ENCODE measurements at regions not wholly inside any gene's neighbourhood (a gene's known extent, or its start where the extent isn't known, plus 50 kb on each side); places are given as distances from the start of the nearest gene placed in this dataset.

DNA sequence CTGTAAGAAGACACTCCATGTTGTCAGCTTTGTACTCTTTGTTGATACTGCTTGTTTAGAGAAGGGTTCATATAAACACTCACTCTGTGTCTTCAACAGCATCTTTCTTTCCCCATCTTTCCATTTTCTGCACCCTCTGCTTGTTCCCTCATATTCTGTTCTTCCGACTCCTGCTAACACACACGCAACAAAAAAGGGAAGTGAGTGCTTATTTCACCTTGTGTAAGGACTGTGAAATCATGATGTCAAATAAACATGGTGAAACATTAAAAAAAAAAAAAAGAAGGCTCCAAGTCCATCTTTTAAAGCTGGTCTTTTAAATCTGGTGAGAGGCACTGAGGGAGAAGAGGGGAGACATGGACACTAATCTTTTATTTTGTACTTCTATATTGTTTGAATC is 145.4 kb downstream of the RPAP3 start:
- no peak for DNase-seq (ENCODE audit: low spot score)

DNA sequence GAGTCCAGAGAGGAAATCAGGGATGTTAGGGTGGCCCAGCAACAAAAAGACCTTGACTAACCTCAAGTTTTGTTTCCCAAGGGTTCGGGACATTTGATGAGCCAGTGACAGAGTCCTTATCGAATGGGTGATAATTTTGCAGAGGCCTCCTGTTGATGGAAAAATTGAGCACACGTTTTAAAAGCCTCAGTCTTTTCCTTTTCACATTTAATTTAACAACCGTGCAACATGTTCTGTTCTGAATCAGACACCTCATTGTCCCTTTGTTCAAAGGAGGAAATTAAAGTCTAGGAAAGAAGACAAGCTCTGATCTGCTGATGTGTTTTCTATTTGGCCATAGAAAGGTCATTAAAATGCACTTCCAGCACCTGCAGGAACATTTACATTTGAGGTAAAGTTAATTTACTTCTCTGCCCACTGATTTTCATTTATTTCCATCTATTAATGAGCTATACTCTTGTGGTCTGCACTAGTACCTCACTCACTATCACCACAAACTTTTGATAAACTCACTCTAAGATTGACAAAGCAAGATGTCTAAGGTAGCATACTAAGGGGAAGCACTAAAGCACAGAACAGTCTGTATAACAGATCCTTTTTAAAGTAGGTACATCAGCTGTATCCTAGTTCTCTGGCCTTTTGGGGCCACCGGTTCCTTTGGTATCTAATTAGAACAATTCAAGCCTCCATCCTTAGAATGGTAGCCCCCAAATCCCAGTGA is 147.0 kb downstream of the RPAP3 start:
- no peak for DNase-seq (ENCODE audit: low spot score)

DNA sequence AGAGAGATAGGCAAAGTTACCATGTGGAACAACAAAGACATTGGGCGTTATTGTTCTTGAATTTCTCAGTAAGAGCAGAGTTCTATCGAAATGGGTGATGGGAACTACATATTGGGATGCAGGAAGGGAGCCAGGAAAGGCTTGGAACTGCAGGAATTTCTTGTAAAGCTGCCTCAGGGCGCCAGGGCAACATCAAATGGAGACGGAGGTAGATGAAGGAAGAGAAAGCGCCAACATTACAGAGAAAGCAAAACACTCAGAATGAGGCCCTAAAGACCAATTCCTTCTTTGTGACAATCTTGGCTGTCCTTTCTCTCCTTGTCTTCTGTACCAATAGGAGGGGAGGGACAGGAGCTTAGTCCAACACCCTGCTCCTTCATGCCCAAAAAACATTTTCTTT is 148.4 kb downstream of the RPAP3 start:
- no peak for DNase-seq (ENCODE audit: low spot score)

DNA sequence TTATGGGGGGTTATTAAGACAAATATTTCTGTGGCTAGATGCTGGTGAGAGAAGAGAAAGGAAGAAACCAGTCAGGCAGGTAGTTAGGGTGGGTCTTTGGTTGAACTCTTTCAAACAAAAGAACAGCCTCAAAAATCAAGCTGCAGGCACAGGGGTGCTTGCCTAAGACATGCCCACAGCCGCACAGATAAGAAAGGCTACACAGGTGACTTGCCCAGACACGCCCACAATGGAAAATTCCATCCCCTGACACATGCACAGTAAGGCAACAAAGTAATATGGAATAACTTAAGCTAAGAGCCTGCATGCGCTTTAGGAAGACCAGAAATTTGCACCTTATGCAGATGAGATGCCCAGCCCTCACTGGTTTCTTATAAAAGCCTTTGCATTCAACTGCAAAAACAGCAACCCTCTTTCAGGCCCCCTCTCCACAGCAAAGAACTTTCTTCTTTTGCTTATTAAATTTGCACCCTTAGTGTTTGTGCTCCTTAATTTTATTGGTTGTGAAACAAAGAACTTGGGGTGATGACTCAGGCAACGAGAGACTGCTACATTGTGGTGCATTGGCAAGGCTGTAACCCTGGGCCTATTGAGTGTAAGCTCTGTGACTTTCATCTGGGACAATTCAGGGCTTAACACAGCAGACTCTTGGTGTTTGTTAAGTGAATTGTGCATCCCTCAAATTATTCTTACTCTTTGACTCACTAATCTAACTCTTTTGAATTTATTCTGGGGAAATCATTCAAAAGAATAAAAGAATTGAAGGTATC is 149.4 kb downstream of the RPAP3 start:
- no peak for DNase-seq (ENCODE audit: low spot score)

DNA sequence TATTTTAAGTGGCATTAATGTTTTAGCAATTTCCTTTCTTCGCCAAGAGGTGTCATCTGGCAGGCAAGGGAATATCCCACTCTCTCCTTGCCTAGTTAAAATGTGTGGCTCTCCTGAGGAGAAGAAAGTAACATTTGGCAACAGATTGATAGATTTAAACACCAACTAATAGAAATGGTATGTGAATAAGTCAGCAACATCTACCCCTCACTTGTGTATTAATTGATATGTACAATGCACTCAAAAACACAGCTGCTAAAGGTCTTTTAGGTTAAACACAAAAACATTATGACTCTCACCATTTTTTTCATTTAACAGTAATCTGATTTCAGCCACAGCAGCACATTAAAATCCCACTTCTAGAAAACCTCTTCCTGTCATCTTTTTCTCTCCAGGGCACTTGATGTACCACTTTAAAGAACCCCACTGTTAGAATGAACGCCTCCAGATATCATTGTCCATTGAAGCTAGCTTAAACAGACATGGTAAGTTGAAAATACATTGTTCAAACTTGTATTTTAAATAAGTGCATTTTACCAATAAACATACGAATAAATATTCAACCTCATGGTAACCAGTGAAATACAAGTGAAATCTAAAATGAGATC is 151.7 kb downstream of the RPAP3 start:
- DNase-seq (ENCODE audit: low spot score): no peak

DNA sequence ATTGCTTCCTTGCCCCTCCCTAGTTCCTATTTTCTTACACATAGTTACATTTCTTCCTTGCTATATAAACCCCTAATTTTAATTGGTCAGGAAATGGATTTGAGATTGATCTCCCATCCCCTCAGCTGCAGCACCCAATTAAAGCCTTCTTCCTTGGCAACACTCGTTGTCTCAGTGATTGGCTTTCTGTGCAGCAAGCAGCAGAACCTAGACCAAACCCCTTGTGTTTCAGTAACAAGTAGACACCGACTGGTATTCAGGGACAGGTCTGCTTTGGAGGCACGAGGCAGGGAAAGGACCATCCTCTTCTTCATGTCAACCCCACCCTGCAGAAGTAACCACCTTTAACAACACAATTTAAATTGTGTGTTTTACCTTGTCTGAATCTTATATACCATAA is 152.6 kb downstream of the RPAP3 start:
- no peak for DNase-seq (ENCODE audit: low spot score)

DNA sequence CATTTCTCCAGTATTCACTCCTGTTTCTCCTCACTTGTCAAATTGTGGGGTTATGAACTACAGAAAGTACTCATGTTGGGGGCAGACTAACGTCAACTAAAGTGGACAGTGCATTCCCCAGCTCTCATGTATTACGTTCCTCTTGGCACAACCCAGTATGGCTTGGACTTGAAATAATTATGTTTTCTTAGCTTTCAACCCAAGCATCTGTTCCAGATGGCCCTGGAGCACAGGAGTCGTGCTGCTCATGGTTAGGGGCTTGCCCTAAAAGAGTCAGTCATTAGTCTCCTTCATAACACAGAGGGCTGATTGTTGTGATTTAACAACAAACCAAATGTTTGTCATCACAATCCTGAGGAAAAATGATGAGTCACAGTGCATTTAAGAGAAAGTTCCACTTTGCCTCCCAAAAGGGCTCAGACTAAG is 154.4 kb downstream of the RPAP3 start:
- peak; percentile 65 for DNase-seq (ENCODE audit: low spot score)

DNA sequence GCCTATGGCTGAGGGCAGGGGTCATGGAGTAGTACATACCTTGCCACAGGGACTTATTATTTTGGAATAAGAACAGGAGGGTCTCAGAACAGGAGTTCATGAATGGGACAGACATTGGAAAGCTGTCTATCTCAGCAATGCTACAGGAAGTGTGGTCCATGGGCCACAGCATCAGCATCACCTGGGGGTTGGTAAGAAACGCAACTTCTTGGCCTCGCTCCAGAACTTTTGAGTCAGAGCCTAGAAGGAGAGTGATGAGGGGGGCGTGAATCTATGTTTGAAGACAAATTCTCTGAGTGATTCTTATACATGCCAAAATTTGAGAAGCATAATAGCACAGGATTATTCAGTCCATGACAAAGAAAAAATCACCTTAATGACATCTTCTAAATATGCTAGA is 156.6 kb downstream of the RPAP3 start:
- no peak for DNase-seq (ENCODE audit: low spot score)

DNA sequence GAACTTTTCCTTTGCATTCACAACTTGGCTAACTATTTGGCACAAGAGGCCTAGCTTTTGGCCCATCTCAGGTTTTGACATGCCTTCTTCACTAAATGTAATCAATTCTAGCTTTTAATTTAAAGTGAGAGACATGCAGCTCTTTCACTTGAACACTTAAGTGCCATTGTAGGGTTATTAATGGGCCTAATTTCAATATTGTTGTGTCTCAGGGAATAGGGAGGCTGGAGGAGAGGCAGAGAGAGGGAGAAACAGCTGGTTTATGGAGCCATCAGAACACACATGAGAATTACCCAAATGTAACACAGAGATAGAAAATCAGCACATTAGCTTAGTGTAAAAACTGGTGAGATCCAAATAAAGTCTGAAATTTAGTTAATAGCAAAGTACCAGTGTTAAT is 157.4 kb downstream of the RPAP3 start:
- no peak for DNase-seq (ENCODE audit: low spot score)

DNA sequence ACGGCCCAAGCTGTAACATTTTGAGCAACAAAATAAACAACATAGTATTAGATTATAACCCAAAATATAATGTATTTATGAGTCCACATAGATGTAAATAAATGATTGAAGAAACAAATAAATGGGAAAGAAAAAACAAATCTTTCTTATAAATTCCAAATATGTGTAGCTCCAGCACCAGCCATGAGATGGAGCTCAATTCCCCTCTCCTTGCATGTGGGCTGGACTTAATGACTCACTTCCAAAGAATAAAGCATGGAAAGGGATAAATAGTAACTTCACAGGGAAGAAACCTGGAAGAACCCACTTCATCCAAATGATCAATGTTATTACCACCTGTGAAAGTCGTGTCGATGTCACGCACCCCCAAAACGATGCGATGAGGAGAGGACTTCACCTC is 158.8 kb downstream of the RPAP3 start:
- DNase-seq (ENCODE audit: low spot score): peak; percentile 55

DNA sequence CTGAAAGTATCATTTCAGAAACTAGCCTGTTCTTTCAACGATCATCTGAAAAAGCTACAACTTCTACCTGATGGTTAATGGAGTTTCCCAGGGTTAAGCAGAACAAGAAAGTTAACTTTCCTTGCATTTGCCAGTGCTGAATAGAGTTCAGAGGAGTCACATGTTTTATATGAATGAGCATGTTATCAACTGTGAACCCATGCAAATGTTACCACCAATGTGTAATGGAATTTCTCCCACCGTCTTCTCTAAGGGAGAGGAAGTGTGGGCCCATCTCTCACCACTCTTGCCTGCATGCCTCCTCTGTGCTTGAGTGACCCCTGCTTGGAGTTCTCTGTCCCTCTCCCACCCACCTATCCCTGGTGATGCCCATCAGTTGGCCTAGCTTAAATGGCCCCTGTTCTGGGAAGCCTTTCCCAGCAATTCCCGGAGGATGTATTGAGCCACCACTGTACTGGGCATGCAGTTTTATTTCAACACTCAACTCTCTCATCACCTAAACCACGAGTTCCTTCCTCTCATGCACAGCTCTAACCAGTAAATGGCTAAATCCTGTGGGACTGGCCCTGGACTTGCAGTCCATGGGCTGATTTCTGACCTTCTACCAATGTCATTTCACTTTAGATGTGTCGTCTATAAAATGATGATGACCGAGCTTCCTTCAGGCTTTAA is 159.8 kb downstream of the RPAP3 start:
- DNase-seq (ENCODE audit: low spot score): no peak

DNA sequence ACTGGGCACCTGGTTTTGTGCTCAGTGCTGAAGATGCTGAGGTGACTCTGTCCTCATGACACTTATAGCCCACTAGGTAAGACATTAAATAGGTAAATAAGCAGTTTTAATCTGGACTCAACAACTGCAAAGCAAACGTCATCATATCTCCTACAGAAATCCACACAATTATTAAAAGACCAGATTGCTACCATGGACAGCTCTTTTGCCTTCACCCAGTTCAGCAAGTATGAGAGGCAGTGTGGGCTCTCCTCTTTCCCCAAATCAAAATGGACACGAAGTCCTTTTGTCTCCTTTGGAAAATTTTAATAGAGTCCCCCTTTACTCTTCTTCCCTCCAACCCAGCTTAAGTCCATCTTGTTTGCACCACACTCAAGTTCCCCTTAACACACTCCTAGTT is 171.1 kb downstream of the RPAP3 start:
- no peak for DNase-seq (ENCODE audit: low spot score)

DNA sequence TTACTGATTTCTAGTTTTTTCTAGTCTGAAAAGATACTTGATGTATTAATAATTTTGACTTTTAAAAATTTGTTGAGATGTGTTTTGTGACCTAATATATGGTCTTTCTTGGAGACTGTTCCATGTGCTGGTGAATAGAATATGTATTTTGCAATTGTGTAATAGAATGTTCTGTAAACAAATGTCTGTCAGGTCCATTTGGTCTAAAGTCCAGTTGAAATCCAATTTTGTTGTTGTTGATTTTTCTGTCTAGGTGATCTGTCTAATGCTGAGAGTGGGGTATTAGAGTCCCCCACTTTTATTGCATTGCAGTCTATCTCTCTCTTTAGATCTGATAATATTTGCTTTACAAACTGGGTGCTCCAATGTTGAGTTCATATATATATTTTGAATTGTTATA is 175.8 kb downstream of the RPAP3 start:
- no peak for DNase-seq (ENCODE audit: low spot score)

DNA sequence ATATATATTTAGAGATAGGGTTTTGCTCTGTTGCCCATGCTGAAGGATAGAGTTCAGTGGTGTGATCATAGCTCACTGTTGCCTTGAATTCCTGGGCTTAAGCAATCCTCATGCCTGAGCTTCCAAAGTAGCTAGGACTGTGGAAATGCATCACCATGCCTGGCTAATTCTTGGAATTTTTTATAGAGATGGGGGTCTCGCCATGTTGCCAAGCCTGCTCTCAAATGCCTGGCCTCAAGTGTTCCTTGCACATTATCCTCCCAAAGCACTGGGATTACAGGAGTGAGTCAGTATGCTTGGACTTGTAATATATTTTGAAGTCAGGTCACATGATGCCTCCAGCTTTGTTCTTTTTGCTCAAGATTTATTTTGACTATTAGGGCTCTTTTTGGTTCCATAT is 178.0 kb downstream of the RPAP3 start:
- DNase-seq (ENCODE audit: low spot score): no peak

DNA sequence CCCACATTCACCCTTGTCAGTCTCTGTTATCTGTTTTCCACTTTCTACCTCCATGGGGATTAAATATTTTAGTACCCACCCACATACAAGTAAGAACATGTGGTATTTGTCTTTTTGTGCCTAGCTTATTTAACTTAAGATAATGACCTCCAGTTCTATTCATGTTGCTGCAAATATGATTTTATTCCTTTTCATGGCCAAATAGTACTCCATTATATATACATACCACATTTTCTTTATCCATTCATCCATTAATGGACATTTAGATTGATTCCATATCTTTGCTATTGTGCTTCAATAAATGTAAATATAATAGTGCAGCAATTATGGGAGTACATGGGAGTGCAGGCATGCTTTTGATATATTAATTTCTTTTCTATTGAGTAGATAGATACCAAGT is 185.8 kb downstream of the RPAP3 start:
- no peak for DNase-seq (ENCODE audit: low spot score)

DNA sequence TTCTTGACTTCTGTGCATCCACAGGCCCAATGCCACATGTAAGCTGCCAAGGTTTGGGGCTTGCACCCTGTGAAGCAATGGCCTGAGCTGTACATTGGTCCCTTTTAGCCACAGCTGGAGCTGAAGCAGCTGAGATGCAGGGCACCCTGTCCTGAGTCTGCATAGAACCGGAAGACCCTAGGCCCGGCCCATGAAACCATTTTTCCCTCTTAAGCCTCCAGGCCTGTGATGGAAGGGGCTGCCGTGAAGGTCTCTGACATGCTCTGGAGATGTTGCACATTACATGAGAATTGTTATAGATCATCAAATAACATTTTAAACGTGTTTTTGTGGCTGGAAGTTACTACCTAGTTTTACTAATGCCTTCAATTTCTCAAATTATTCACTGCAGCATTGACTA is 188.7 kb downstream of the RPAP3 start:
- no peak for DNase-seq (ENCODE audit: low spot score)

DNA sequence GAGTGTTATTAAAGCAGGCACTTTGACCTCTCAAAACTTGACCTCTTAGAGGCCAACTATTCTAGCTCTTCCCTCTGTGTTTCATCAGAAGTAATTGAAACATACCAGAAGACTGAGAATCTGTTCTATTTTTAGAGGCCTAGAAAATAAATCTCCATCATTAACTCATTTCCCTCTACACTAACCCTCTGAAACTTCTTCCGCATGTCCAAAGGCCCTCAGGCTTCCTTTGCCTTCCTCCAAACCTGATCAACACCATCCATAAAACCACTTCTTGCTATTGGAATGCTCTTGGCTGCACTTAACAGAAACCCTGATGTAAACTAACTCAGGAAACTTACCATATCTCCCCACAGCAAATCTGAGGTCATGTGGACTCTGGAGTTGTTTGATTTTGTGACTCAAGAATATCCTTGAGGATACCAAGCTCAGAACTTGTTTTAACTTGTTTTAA is 196.4 kb downstream of the RPAP3 start:
- peak; percentile 10 for DNase-seq (ENCODE audit: low spot score)

DNA sequence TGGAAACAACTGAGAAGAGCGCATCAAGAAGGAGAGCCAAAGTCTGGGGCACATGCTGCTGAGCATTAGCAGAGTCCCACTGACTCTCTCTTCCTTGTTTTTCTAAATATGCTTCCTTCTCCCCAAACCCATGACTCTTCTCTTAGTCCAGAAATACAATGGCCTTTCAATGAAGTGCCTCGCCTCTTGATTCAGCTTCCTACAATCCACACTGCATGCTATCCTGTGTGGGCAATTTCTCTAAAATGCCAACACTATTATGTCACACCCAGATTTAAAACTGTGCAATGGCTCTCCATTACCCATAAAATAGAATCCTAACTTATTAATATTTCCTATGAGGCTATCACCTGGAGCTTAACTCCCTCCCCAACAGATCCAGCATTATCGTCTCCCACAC is 198.6 kb downstream of the RPAP3 start:
- no peak for DNase-seq (ENCODE audit: low spot score)

DNA sequence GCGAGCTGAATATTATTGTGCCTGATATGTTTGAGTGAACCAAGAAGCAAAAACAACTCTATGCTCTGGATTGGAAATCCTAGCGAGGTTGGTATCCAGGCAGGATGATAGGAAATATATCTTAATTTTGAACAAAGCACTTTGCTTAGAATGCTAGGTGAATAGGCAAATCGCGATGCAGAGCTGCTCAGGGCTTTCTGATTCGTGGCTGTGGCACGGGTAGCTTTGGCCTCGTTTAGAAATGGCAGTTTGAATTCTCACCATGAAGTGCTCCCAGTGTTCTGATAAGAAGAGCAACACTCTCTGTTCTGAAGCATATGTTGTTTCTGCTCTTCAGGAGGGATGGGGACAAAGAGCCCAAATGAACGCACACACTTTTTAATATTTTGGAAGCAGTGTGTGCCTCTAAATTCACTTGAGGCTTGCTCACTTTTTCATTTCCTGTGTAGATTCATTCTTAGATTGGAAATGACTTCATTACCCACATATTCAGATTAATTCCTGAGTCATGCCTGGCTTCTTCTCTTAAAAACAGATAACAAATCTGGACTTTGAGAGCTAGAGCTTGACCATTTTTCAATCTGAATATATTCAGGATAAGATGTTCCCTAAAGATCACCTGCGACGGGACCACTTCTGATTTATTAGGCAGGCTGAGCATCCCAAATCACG is 200.9 kb downstream of the RPAP3 start:
- DNase-seq (ENCODE audit: low spot score): peak; percentile 10

DNA sequence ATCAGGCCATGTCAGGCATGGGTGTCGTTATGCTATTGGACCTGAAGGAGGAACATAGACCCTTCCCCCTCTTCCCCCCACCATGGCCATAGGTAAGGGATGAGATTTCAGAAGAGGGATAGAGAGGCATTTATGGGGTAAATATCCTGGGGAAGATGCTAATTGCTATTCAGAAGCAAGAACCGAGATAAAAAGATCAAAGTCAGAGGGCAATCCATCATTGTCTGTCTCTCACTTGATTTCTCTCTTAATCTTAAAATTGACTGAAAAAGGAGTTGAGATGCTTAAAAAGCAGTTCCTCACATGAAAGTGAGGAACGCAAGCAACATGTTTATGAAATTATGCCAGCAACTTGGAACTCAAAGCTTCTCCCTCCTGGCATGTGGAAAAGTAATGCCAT is 212.0 kb downstream of the RPAP3 start:
- DNase-seq (ENCODE audit: low spot score): no peak

DNA sequence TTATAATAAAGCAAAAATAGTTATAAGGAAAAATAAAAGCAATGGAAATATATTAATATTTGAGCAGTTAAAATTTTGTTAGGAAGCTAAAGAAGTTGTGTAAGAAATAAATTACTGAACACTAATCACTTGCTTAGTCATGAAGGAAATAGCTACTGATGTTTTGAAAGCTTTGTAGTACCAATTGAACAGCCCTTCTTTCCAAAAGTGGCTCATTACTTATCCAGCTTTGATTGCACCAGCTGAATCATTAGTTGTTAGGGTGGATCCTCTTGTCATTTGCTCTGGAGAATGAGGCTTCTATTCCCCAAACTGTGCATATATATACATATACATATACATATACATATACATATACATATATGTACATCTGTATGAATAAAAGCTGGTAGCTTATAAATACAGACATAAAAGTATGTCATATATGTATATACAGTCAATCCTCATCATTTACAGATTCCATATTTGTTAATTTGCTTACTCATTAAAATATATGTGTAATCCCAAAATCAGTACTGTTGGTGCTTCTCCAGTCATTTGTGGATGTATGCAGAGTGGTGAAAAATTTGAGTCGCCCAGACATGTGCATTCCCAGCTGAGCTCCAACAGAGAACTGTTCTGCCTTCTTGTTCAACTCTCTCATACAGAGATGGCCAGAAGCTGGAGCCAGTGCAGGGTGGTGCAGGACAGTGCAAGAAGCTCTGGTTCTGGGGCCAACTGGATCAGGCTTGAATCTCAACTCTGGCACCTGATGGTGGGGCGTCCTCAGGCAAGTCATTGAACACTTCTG is 214.1 kb downstream of the RPAP3 start:
- no peak for DNase-seq (ENCODE audit: low spot score)
